ENCODE measurements at regions not wholly inside any gene's neighbourhood (a gene's known extent, or its start where the extent isn't known, plus 50 kb on each side); places are given as distances from the start of the nearest gene placed in this dataset.
A peak's percentile ranks its signal among the peaks of the same experiment; 100 is the strongest.
"Not testable (repeated sequence)": the region's sequence is repeated elsewhere in the genome, so short reads cannot be mapped to it uniquely, and the experiment has no call there.

- DNase-seq: no peak
Measured at GRCh38 chr22:48310740-48311139, 1516.9 kb downstream of the BRD1 start.

GRCh38 chr22:48310289-48310688, 1517.4 kb downstream of the BRD1 start:
- DNase-seq: no peak

GRCh38 chr22:48309836-48310235, 1517.8 kb downstream of the BRD1 start:
- DNase-seq: no peak

GRCh38 chr22:48309115-48309705, 1518.5 kb downstream of the BRD1 start:
- DNase-seq: no peak

GRCh38 chr22:48307931-48308330, 1519.7 kb downstream of the BRD1 start:
- no peak for DNase-seq

- no peak for DNase-seq
Measured at GRCh38 chr22:48306785-48307510, 1520.7 kb downstream of the BRD1 start.

- DNase-seq: no peak
Measured at GRCh38 chr22:48306284-48306683, 1521.4 kb downstream of the BRD1 start.

- DNase-seq: no peak
Measured at GRCh38 chr22:48305726-48306235, 1521.9 kb downstream of the BRD1 start.

- no peak for DNase-seq
Measured at GRCh38 chr22:48303369-48303725, 1524.3 kb downstream of the BRD1 start.

GRCh38 chr22:48302657-48303368, 1524.9 kb downstream of the BRD1 start:
- no peak for DNase-seq

GRCh38 chr22:48301908-48302307, 1525.8 kb downstream of the BRD1 start:
- DNase-seq: no peak

- DNase-seq: no peak
Measured at GRCh38 chr22:48301421-48301820, 1526.3 kb downstream of the BRD1 start.

- no peak for DNase-seq
Measured at GRCh38 chr22:48300877-48301276, 1526.8 kb downstream of the BRD1 start.

GRCh38 chr22:48299801-48300200, 1527.9 kb downstream of the BRD1 start:
- DNase-seq: no peak

GRCh38 chr22:48299124-48299523, 1528.5 kb downstream of the BRD1 start:
- no peak for DNase-seq

GRCh38 chr22:48297296-48297695, 1530.4 kb downstream of the BRD1 start:
- peak; percentile 12 for DNase-seq

- DNase-seq: not testable (repeated sequence)
Measured at GRCh38 chr22:48289954-48290353, 1527.5 kb downstream of the TBC1D22A start.

- DNase-seq: no peak
Measured at GRCh38 chr22:48288376-48288940, 1526.0 kb downstream of the TBC1D22A start.

- no peak for DNase-seq
Measured at GRCh38 chr22:48287031-48287430, 1524.6 kb downstream of the TBC1D22A start.

GRCh38 chr22:48284671-48285070, 1522.2 kb downstream of the TBC1D22A start:
- no peak for DNase-seq

- DNase-seq: no peak
Measured at GRCh38 chr22:48282804-48283203, 1520.4 kb downstream of the TBC1D22A start.

- DNase-seq: no peak
Measured at GRCh38 chr22:48279461-48279756, 1517.0 kb downstream of the TBC1D22A start.

GRCh38 chr22:48278620-48279460, 1516.4 kb downstream of the TBC1D22A start:
- no peak for DNase-seq

All from inflammatory macrophage treated with lipopolysaccharide for 4 hours (primary cell).